Testis (tissue), 2 donors: ENCODE measurements at regions not wholly inside any gene's neighbourhood (a gene's known extent, or its start where the extent isn't known, plus 50 kb on each side); places are given as distances from the start of the nearest gene placed in this dataset.

Experiments used
- POLR2A ChIP-seq: fragments of 450-650 bp; IDR thresholded peaks from one replicate; pipeline ENCODE4 v1.6.1; 2017; ENCODE audit warnings: antibody characterized with exemption, mild to moderate bottlenecking, moderate library complexity
- TF ChIP-seq, protein P1 (sequence below), 3 experiments: fragments of 450-650 bp in 2 of 3; fragments of 200-600 bp in 1 of 3; sonication (generic) in 1 of 3; IDR thresholded peaks; one replicate each; pipeline ENCODE4 v1.5.1; 2016 to 2019; ENCODE audit warnings: antibody characterized with exemption in 3 of 3, mild to moderate bottlenecking in 2 of 3, moderate library complexity in 1 of 3

GRCh38 chr12:45612044-45612794 is 117.3 kb upstream of the ARID2 start:
- TF ChIP-seq, protein P1, sequence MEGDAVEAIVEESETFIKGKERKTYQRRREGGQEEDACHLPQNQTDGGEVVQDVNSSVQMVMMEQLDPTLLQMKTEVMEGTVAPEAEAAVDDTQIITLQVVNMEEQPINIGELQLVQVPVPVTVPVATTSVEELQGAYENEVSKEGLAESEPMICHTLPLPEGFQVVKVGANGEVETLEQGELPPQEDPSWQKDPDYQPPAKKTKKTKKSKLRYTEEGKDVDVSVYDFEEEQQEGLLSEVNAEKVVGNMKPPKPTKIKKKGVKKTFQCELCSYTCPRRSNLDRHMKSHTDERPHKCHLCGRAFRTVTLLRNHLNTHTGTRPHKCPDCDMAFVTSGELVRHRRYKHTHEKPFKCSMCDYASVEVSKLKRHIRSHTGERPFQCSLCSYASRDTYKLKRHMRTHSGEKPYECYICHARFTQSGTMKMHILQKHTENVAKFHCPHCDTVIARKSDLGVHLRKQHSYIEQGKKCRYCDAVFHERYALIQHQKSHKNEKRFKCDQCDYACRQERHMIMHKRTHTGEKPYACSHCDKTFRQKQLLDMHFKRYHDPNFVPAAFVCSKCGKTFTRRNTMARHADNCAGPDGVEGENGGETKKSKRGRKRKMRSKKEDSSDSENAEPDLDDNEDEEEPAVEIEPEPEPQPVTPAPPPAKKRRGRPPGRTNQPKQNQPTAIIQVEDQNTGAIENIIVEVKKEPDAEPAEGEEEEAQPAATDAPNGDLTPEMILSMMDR (IDR thresholded peaks at IDR 0.05), result no peak
- no peak for TF ChIP-seq POLR2A
